HG03159 (cell line): ENCODE measurements at regions not wholly inside any gene's neighbourhood (a gene's known extent, or its start where the extent isn't known, plus 50 kb on each side); places are given as distances from the start of the nearest gene placed in this dataset.
"Not testable (repeated sequence)": the region's sequence is repeated elsewhere in the genome, so short reads cannot be mapped to it uniquely, and the experiment has no call there.

ENCODE experiments used
- ATAC-seq: cut with Tn5 transposase; IDR thresholded peaks from one replicate; pipeline ENCODE4 v1.9.1; 2021; ENCODE audit warnings: mild to moderate bottlenecking, moderate library complexity; ENCODE audit not compliant: unreplicated experiment

DNA sequence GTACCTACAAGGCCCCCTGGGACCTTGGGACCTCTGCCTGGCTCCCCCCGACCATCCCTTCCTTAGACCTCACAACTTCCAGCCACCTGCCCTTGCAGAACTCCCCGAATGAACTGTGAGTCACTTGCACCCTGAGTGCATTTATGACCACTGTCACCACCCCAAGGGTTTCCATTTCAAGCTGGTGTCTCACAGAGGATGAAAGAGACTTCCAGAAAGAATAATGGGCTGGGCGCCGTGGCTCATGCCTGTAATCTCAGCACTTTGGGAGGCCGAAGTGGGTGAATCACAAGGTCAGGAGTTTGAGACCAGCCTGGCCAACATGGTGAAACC, 124.5 kb upstream of the CIBAR2 start:
- ATAC-seq = no peak

- ATAC-seq = no peak
Measured at GRCh38 chr16:85237817-85238216, 125.5 kb upstream of the CIBAR2 start.

GRCh38 chr16:85238233-85238647, 126.0 kb upstream of the CIBAR2 start:
- no peak for ATAC-seq

- no peak for ATAC-seq
Measured at GRCh38 chr16:85239239-85239638, 127.0 kb upstream of the CIBAR2 start.

- no peak for ATAC-seq
Measured at GRCh38 chr16:85239871-85240270, 127.6 kb upstream of the CIBAR2 start.

DNA sequence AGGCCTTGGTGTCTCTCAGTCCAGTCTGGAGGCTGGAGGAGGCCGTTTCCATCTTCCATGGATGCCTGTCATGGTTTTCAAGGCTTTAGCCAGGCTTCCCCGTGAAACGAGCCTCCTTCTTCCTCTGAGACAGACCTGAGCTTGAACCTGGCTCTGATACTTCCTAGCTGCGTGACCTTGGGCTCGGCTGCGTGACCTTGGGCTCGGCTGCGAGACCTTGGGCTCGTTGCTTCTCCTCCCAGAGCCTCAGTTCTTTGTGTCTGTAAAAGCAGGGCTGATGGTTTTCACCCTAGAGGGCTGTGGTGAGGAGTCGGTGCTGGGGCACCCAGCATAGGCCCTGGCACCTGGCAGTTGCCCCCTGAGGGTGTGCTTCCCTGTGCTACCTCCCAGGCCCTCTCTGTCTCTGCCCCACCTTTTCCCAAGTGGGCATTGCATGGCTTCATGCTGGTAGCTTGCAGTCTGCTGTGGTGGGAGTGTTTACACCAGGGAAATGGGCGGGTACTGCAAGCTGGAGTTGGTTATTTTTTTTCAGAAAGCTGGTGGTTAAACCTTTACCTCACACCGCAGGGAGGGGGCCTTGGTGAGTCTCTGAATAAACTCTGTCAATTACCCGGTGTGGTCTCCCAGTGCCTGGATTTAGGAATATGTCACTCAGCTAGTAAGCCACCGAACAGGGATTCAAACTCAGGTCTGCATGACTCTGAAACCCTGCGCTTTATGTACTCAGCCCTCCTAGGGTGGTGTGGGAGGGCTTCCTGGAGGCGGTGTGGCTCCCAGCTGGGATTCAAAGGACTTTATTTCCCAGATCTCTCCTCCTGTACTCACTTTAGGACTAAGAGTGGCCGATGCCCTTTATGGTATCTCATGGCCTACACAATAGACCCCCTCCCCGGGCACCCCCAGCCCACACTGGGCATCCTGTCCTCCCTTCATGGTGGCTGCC, 129.0 kb upstream of the CIBAR2 start:
- ATAC-seq = no peak

DNA sequence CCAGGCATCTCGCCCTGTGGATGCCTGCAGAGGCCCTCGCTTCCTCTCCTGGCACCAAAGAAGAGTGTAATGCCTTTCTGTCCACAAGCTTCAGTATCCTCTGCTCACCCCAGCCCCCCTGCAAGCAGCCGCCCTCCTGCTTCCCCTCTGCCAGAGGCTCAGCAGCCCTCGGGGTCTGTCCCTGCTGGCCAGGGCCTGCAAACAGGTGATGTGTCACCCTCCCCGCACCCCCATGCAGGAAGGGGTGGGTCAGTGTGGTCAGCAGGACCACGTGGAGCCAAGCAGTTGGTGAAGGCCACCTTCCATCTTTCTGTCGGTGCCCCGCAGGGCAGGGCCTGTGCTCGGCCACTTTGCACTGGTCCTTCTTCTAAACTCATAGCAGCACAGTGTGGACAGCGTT, 129.9 kb upstream of the CIBAR2 start:
- ATAC-seq = no peak

DNA sequence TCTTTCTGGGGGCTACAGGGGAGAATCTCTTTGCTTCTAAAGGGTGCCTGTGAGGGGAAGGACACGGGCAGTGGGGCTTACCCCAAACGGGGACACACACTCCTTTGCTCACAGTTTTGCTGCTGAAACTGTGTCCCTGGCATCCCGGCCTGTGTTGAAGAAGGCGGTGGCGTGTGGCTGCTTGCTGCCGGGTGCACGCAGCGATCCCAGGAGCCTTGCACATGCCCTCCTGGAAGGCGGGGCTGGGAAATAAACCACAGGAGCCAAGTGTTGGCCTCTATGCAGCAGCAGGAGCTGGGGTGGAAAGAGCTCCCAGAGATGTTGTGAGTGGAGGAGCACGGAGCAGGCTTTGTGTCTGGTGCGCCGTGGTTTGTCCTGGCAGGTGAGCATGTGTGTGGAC, 131.0 kb upstream of the CIBAR2 start:
- no peak for ATAC-seq

DNA sequence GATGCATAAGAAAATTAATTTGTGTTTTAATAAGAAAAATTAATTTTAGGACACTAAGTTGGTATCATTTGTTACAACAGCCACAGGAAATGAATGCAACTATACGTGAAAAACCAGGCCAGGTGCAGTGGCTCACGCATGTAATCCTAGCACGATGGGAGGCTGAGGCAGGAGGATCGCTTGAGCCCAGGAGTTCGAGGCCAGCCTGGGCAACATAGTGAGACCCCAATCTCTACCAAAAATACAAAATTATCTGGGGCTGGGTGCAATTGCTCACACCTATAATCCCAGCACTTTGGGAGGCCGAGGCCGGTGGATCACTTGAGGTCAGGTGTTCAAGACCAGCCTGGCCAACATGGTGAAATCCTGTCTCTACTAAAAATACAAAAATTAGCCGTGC, 132.2 kb upstream of the CIBAR2 start:
- ATAC-seq = not testable (repeated sequence)

- ATAC-seq = no peak
Measured at GRCh38 chr16:85245307-85246172, 133.3 kb upstream of the CIBAR2 start.

GRCh38 chr16:85246473-85246872, 134.2 kb upstream of the CIBAR2 start:
- ATAC-seq = no peak

GRCh38 chr16:85246973-85247372, 134.7 kb upstream of the CIBAR2 start:
- ATAC-seq = no peak

DNA sequence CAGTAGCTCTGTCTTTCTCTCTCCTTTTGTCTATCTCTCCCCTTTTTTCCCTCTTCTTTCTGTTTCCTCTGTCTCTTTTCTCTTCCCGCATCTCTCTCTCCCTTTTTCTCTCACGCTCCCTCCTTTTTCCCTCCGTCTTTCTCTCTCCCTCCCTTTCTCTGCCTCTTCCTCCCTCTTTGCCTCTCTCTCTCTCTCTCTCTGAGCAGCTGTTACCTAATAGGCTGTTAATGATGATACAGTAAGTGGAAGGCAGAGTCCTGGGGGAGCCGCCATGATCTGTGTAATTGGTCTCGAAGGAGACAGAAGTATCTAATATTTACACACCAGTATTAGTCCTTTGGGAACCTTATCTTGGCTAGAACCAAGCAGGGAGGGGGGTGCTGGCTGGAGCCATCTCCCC, 136.1 kb upstream of the CIBAR2 start:
- no peak for ATAC-seq

GRCh38 chr16:85248857-85249256, 136.6 kb upstream of the CIBAR2 start:
- no peak for ATAC-seq

GRCh38 chr16:85249418-85250146, 137.3 kb upstream of the CIBAR2 start:
- ATAC-seq = no peak

DNA sequence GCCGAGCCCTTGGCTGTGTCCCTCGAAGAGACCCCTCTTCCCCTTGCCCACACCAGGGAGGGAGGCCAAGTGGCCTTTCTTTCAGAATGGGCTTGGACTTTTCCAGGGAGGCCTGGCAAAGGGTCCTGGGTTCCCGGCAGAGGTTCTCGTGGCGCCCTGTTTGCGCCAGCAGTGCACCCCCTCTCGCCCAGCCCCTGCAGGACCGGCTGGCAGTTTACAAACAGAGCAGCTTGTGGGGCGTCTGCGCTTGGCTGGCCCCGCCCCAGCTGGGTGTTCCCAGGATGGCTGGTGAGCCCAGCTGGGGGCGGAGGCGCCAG, 137.8 kb upstream of the CIBAR2 start:
- ATAC-seq = no peak

DNA sequence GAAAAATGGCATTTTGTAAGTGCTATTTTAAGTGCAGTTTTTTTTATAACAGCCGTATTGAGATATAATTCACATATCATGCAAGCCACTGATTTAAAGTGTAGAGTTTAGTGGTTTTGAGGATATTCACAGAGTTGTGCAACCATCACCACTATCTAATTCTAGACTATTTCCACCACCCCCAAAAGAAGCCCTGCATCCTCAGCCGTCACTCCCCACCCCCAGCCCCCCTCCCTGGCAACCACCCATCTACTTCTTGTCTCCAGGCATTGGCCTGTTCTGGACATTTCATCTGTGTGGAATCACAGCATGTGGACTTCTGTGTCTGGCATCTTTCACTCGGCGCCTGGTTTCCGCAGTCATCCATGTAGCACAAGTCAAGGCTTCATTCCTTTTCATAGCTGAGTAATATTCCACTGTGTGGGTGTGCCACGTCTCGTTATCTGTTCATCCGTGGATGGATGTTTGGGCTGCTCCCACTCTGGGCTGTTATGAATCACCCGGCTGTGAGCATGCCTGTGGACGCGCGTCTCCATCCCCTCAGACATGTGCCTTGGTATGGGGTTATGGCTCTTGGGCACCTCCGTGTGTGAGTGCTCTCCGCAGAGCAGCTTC, 138.4 kb upstream of the CIBAR2 start:
- no peak for ATAC-seq

- no peak for ATAC-seq
Measured at GRCh38 chr16:85251225-85251760, 139.0 kb upstream of the CIBAR2 start.

DNA sequence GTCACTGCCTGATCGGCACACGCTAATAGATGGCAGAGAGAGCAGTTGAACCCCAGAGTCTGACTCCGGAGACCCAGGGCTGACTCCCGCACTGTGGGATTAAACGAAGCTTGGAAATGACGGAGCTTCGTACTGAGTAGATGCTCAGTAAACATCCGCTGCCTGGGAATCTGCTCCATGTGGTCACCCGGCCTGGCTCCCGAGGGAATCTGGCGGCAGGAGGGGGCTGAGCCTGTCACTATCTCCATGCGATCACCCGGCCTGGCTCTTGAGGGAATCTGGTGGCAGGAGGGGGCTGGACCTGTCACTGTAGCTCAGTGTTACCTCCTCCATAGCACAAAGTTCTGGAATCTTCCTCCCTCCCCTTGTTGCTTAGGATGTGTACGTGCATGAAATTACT, 139.7 kb upstream of the CIBAR2 start:
- ATAC-seq = no peak

- ATAC-seq = no peak
Measured at GRCh38 chr16:85252461-85252860, 140.2 kb upstream of the CIBAR2 start.
